Endothelial cell (in vitro differentiated cells): ENCODE measurements at regions not wholly inside any gene's neighbourhood (a gene's known extent, or its start where the extent isn't known, plus 50 kb on each side); places are given as distances from the start of the nearest gene placed in this dataset.

Experiments
- DNase-seq: peaks from one replicate; pipeline ENCODE4 v3.0.0; 2021; ENCODE audit warnings: low spot score
- H3K27ac Mint-ChIP-seq: one replicate; pipeline ENCODE4 v1.8.0; 2021; ENCODE audit warnings: mixed read lengths, inconsistent platforms; ENCODE audit not compliant: unreplicated experiment
- H3K27me3 Mint-ChIP-seq: one replicate; pipeline ENCODE4 v1.8.0; 2021; ENCODE audit warnings: mild to moderate bottlenecking, moderate library complexity, mixed read lengths, inconsistent platforms; ENCODE audit not compliant: unreplicated experiment
- H3K36me3 Mint-ChIP-seq: one replicate; pipeline ENCODE4 v1.8.0; 2021; ENCODE audit warnings: mild to moderate bottlenecking, low read depth, mixed read lengths, inconsistent platforms; ENCODE audit not compliant: unreplicated experiment
- H3K4me1 Mint-ChIP-seq: one replicate; pipeline ENCODE4 v1.8.0; 2021; ENCODE audit warnings: mild to moderate bottlenecking, mixed read lengths, inconsistent platforms; ENCODE audit not compliant: unreplicated experiment
- H3K4me3 Mint-ChIP-seq: one replicate; pipeline ENCODE4 v1.8.0; 2021; ENCODE audit warnings: mild to moderate bottlenecking, mixed read lengths, inconsistent platforms; ENCODE audit not compliant: unreplicated experiment
- H3K9me3 Mint-ChIP-seq: one replicate; pipeline ENCODE4 v1.8.0; 2021; ENCODE audit warnings: mixed read lengths, inconsistent platforms; ENCODE audit not compliant: unreplicated experiment
- TF ChIP-seq, protein P1 (sequence below): fragments of 200-600 bp; sonication (generic); IDR thresholded peaks from one replicate; pipeline ENCODE4 v1.5.0; 2021; ENCODE audit warnings: antibody characterized with exemption; ENCODE audit not compliant: unreplicated experiment

DNA sequence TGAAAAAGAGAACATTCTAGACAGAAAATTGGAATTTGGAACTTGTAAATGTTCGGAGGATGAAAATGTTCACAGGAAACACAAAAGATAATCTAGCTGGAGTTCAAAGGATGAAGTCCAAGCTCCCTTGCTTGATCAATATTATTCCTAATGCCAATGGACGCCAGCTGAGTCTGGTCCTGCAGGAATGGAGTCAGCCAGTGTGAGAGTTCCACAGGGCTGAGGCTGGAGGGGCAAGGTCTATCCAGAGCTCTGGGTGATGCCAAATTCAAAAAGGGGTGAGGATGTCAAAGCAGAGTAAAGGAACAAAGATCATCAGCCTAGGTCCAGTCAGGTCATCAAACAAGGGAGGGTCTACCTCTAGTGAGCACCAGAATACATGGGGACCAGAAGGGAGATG lies 78.5 kb upstream of the CTNNA2 start:
- TF ChIP-seq, protein P1, sequence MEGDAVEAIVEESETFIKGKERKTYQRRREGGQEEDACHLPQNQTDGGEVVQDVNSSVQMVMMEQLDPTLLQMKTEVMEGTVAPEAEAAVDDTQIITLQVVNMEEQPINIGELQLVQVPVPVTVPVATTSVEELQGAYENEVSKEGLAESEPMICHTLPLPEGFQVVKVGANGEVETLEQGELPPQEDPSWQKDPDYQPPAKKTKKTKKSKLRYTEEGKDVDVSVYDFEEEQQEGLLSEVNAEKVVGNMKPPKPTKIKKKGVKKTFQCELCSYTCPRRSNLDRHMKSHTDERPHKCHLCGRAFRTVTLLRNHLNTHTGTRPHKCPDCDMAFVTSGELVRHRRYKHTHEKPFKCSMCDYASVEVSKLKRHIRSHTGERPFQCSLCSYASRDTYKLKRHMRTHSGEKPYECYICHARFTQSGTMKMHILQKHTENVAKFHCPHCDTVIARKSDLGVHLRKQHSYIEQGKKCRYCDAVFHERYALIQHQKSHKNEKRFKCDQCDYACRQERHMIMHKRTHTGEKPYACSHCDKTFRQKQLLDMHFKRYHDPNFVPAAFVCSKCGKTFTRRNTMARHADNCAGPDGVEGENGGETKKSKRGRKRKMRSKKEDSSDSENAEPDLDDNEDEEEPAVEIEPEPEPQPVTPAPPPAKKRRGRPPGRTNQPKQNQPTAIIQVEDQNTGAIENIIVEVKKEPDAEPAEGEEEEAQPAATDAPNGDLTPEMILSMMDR = no peak
- Mint-ChIP-seq H3K27ac (no peak overlapping the region), H3K9me3 (no peaks in the 10 kb centered on the region), H3K4me1 (peaks cover 5% of the 10 kb centered on the region), H3K36me3 (no peaks in the 10 kb centered on the region), H3K4me3 (no peak overlapping the region), H3K27me3 (no peaks in the 10 kb centered on the region)
- DNase-seq = no peak

DNA sequence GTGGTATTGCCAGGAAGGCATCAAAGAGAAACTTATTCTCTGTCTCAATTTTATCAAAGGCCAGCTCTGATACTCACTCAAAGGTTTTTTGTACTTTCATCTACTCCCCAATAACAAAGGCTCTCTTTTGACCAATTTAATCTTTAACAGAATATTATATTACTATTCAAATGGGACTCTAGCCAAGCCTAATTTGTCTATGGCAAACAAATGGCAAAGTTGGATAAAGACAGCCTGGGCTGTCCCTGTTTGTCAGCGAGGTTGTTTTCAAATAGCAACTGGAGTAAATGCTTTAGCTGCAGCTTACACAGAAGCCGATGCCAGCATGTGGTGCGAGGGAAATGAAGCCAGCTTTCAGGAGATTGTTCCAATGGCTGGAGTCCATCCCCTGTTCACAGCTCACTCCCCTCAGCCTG lies 80.1 kb upstream of the CTNNA2 start:
- Mint-ChIP-seq H3K36me3 (no peaks in the 10 kb centered on the region), H3K9me3 (no peaks in the 10 kb centered on the region), H3K4me1 (peaks cover 10% of the 10 kb centered on the region), H3K27me3 (no peaks in the 10 kb centered on the region), H3K4me3 (no peak overlapping the region), H3K27ac (no peak overlapping the region)
- TF ChIP-seq, protein P1 = no peak
- DNase-seq = no peak

DNA sequence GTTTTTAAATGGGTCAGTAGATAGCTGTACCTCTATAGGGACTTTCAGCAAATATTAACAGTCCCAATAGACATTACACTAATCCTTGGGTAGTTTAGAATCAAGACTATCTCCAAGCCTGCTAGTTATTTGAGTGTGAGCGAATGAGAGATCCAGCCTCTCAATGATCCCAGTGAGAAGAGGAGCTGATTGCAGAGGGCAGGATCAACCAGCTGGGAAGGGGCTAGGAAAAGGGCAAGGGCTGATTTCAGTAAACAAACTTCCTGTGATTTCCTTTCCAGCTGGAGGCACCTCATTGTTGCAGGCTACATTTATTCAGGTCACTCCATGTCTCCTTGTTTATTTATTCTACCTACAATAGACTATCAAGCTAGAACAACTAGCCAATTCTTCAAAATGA lies 84.1 kb upstream of the CTNNA2 start:
- H3K36me3 Mint-ChIP-seq = no peaks in the 10 kb centered on the region
- no peaks in the 10 kb centered on the region for H3K27me3 Mint-ChIP-seq
- peaks cover 10% of the 10 kb centered on the region for H3K4me1 Mint-ChIP-seq
- no peak overlapping the region for H3K27ac Mint-ChIP-seq
- DNase-seq = no peak
- H3K4me3 Mint-ChIP-seq = no peak overlapping the region
- TF ChIP-seq, protein P1 = no peak
- no peaks in the 10 kb centered on the region for H3K9me3 Mint-ChIP-seq

DNA sequence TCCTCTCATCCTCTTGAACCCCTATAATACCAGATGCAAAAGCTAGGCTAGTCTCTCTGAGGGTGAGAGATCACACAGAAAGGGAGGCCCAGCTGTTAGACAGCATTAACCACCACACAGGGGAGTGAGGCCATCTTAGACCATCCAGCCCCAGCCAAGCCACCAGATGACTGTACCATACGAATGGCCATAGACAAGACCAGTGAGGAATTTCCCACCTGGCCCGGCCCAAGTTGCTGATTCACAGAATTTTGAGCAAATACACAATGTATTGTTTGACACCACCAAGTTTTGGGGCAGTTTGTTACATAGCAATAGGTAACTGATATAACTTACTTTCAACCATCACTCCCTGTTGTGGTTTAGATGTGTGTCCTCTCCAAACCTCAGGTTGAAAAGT lies 98.2 kb upstream of the CTNNA2 start:
- DNase-seq = no peak
- Mint-ChIP-seq H3K4me1 (no peaks in the 10 kb centered on the region), H3K9me3 (no peaks in the 10 kb centered on the region), H3K27ac (no peak overlapping the region), H3K27me3 (no peaks in the 10 kb centered on the region), H3K36me3 (no peaks in the 10 kb centered on the region), H3K4me3 (no peak overlapping the region)
- TF ChIP-seq, protein P1 = no peak

DNA sequence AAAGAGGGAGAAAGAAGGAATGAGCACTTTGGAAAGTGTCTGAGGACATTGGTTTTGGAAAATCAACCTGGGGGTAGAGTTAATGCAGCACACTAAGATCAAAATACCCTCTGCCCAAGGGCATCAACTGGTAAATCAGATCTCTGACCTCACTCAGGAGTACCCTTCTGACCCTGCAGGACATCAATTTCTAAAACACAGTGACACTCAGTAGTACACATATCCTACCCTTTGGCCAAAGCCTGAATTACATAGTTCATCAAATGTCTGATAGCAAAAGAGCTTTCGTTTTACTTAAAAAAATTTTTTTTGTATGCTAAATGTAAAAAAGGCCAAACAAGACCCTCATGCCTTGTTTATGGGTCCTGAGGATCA lies 118.4 kb upstream of the CTNNA2 start:
- no peak for DNase-seq
- no peak overlapping the region for H3K4me3 Mint-ChIP-seq
- H3K4me1 Mint-ChIP-seq = no peaks in the 10 kb centered on the region
- no peaks in the 10 kb centered on the region for H3K36me3 Mint-ChIP-seq
- no peaks in the 10 kb centered on the region for H3K9me3 Mint-ChIP-seq
- no peak overlapping the region for H3K27ac Mint-ChIP-seq
- H3K27me3 Mint-ChIP-seq = peaks cover 1% of the 10 kb centered on the region
- TF ChIP-seq, protein P1 = no peak
